Karpas-422 (cell line): ENCODE measurements at regions not wholly inside any gene's neighbourhood (a gene's known extent, or its start where the extent isn't known, plus 50 kb on each side); places are given as distances from the start of the nearest gene placed in this dataset.
"Not testable (repeated sequence)": the region's sequence is repeated elsewhere in the genome, so short reads cannot be mapped to it uniquely, and the experiment has no call there.

ENCODE experiments used
- DNase-seq: peaks from one replicate; pipeline ENCODE4 v3.0.0-alpha.2; 2015
- H2AFZ ChIP-seq: fragments of 200-600 bp; sonication (generic); 2 replicates; pipeline ENCODE4 v1.6.1; 2014; ENCODE audit warnings: antibody characterized with exemption, low read length, mixed read lengths
- H3K27ac ChIP-seq: fragments of 200-600 bp; sonication (generic); 2 replicates; pipeline ENCODE4 v1.5.1; 2014; ENCODE audit warnings: mild to moderate bottlenecking, low read length, moderate library complexity
- H3K27me3 ChIP-seq: fragments of 200-600 bp; sonication (generic); 2 replicates; pipeline ENCODE4 v1.6.1; 2014; ENCODE audit warnings: low read length, mixed read lengths
- H3K36me3 ChIP-seq: fragments of 200-600 bp; sonication (generic); 2 replicates; pipeline ENCODE4 v1.6.1; 2014; ENCODE audit warnings: low read length, mixed read lengths; ENCODE audit not compliant: insufficient read depth
- H3K4me1 ChIP-seq: fragments of 200-600 bp; sonication (generic); 2 replicates; pipeline ENCODE4 v1.6.1; 2014; ENCODE audit warnings: mild to moderate bottlenecking, low read length, mixed read lengths
- H3K4me2 ChIP-seq: fragments of 200-600 bp; sonication (generic); 2 replicates; pipeline ENCODE4 v1.6.1; 2014; ENCODE audit warnings: low read length, low read depth, mild to moderate bottlenecking; ENCODE audit not compliant: poor library complexity, severe bottlenecking
- H3K4me3 ChIP-seq: fragments of 200-600 bp; sonication (generic); 2 replicates; pipeline ENCODE4 v1.5.1; 2014; ENCODE audit warnings: mild to moderate bottlenecking, antibody characterized with exemption, low read length, mixed read lengths
- H3K79me2 ChIP-seq: fragments of 200-600 bp; sonication (generic); 2 replicates; pipeline ENCODE4 v1.6.1; 2014; ENCODE audit warnings: mild to moderate bottlenecking, low read length, mixed read lengths
- H3K9ac ChIP-seq: fragments of 200-600 bp; sonication (generic); 2 replicates; pipeline ENCODE4 v1.6.0; 2014; ENCODE audit warnings: low read length
- H3K9me2 ChIP-seq: fragments of 200-600 bp; sonication (generic), shearing (Covaris generic); replicated peaks from 2 replicates; pipeline ENCODE4 v1.6.0; 2014; ENCODE audit warnings: mild to moderate bottlenecking, low read length, moderate library complexity; ENCODE audit not compliant: insufficient read depth
- H3K9me3 ChIP-seq: fragments of 300-700, 200-600 bp; sonication (generic); 2 replicates; pipeline ENCODE4 v1.6.1; 2014; ENCODE audit warnings: low read length, mixed read lengths
- H4K20me1 ChIP-seq: fragments of 200-600 bp; sonication (generic); 2 replicates; pipeline ENCODE4 v1.6.1; 2014; ENCODE audit warnings: mild to moderate bottlenecking, antibody characterized with exemption, low read length, low read depth; ENCODE audit not compliant: insufficient read depth

DNA sequence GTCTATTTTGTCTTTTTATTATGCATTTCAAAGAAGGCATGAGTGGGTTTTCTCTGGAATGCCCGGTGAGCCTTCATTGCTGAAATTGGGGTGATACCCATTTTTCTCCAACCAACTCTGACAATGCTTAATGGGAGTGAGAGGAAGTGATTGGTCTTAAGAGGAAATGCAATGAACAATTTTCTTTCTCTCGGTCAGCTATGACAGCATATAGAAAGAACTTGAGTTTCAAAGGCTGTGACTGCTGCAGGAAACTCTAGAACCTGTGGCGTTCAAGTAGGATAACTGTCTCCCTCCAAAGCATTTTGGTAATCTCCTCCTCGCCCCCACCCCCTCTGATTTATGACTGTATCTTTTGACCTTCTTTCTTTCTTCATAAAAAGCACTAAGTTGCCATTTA, 155.9 kb downstream of the LYPLAL1 start:
- H2AFZ ChIP-seq, result no peak overlapping the region
- H3K4me2 ChIP-seq, result no peak overlapping the region
- no peak overlapping the region for H3K9ac ChIP-seq
- no peaks in the 10 kb centered on the region for H3K9me3 ChIP-seq
- no peaks in the 10 kb centered on the region for H3K4me1 ChIP-seq
- no peaks in the 10 kb centered on the region for H4K20me1 ChIP-seq
- no peaks in the 10 kb centered on the region for H3K79me2 ChIP-seq
- DNase-seq, result no peak
- no peaks in the 10 kb centered on the region for H3K9me2 ChIP-seq
- no peaks in the 10 kb centered on the region for H3K27me3 ChIP-seq
- H3K27ac ChIP-seq, result no peak overlapping the region
- H3K4me3 ChIP-seq, result no peak overlapping the region
- no peaks in the 10 kb centered on the region for H3K36me3 ChIP-seq

DNA sequence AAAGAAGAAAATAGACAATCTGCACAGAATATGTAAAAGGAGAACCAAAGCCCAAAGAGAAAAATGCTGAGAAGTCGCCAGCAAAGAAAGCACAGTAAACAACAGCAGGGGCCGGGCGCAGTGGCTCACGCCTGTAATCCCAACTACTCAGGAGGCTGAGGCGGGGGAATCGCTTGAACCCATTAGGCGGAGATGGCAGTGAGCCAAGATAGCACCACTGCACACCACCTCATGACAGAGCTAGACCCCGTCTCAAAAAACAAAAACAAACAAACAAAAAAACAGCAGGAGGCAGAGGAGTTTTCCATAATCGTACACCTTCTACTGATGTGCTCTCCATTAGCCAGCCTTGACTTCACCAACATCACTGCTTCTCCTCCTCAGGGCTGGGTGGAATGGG, 153.2 kb downstream of the LYPLAL1 start:
- H4K20me1 ChIP-seq, result 0 out of 2 replicates have a peak, but pooled peaks cover 4% of the 10 kb centered on the region
- H3K36me3 ChIP-seq, result no peaks in the 10 kb centered on the region
- H2AFZ ChIP-seq, result no peak overlapping the region
- H3K4me1 ChIP-seq, result no peaks in the 10 kb centered on the region
- H3K9ac ChIP-seq, result no peak overlapping the region
- H3K27me3 ChIP-seq, result no peaks in the 10 kb centered on the region
- no peak overlapping the region for H3K4me3 ChIP-seq
- H3K27ac ChIP-seq, result no peak overlapping the region
- H3K4me2 ChIP-seq, result no peak overlapping the region
- no peaks in the 10 kb centered on the region for H3K9me3 ChIP-seq
- no peaks in the 10 kb centered on the region for H3K79me2 ChIP-seq
- no peaks in the 10 kb centered on the region for H3K9me2 ChIP-seq
- no peak for DNase-seq

DNA sequence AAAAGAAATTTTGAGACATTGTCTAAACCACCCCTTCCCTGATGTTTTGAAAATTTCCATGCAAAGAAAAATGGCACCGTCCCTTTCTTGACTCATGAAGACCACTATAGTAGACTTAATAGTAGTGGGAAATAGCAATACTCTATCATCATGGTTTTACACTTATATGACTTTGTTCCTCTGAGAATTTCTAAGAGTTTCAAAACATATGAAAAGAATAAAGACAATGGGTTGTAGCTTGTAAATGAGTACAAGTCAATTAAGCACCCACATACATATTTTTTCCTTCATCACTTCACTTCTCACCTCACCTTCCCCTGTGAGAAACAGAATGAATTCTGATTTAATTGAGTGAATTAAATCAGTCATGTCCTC, 151.7 kb downstream of the LYPLAL1 start:
- Histone ChIP-seq H3K9ac (no peak overlapping the region), H4K20me1 (0 out of 2 replicates have a peak, but pooled peaks cover 4% of the 10 kb centered on the region), H3K9me2 (no peaks in the 10 kb centered on the region), H3K79me2 (no peaks in the 10 kb centered on the region), H3K4me2 (no peak overlapping the region), H3K4me3 (no peak overlapping the region), H3K27ac (no peak overlapping the region), H3K4me1 (no peaks in the 10 kb centered on the region), H3K36me3 (no peaks in the 10 kb centered on the region), H3K27me3 (no peaks in the 10 kb centered on the region), H2AFZ (no peak overlapping the region), H3K9me3 (no peaks in the 10 kb centered on the region)
- DNase-seq, result no peak

DNA sequence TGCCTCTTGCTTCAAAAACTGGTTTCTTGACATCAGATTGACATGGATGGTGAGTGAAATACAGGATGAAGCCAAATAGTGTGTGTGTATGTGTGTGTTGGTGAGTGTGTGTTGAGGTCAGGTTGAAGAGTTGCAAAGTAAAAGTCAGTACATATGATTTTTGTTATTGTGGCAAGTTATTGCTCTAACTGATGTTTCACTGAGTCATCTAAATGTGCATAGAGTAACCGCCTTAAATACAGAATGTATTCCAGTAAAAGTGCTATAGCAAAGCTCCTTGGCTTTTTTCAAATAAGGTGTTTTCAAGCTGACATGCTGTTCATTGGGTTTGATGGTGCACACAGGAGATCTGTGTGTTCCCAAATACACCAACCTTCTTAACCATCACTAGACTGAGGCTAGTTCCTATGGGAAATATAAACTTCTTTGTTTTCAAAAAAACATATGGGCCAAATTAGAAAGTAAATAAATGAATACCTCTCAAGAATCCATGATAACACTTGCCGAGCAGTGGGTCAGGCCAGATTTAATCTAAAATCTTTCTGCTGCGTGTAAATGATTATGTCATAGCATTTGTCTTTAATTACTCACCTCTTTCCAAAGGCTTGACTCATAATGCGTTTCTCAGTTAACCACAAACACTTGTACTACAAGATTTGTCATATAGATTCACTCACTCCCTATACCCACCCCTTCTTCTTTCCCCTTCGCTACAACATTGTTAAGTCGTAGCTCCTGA, 151.1 kb downstream of the LYPLAL1 start:
- Histone ChIP-seq H3K4me2 (no peak overlapping the region), H3K9me2 (no peaks in the 10 kb centered on the region)

DNA sequence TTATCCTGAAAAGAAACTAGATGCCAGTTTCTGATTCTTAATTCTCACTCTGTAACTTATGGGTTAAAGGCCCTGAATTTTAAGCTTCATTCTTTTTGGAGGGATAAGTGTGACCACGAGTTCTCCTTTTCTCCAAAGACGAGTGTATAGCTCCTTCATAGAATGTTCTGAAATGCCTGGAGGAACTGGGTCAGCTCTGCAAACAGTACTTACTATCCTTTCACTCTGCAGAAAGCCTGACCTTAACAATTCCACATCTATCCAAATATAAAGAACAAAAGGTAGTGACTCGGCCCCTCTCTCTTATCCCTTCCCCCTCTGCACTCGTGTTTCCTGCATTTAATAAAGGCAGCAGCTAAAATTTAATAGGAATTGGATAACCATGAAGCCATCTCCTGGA, 150.5 kb downstream of the LYPLAL1 start:
- H3K4me3 ChIP-seq, result no peak overlapping the region
- DNase-seq, result no peak
- no peak overlapping the region for H3K4me2 ChIP-seq
- H4K20me1 ChIP-seq, result 0 out of 2 replicates have a peak, but pooled peaks cover 4% of the 10 kb centered on the region
- no peaks in the 10 kb centered on the region for H3K36me3 ChIP-seq
- no peaks in the 10 kb centered on the region for H3K9me3 ChIP-seq
- no peaks in the 10 kb centered on the region for H3K4me1 ChIP-seq
- no peak overlapping the region for H3K27ac ChIP-seq
- no peak overlapping the region for H2AFZ ChIP-seq
- H3K9me2 ChIP-seq, result no peaks in the 10 kb centered on the region
- H3K79me2 ChIP-seq, result no peaks in the 10 kb centered on the region
- no peak overlapping the region for H3K9ac ChIP-seq
- no peaks in the 10 kb centered on the region for H3K27me3 ChIP-seq

More for the DNA sequence above, 151.1 kb downstream of the LYPLAL1 start:
- Histone ChIP-seq H4K20me1 (0 out of 2 replicates have a peak, but pooled peaks cover 4% of the 10 kb centered on the region), H3K4me1 (no peaks in the 10 kb centered on the region), H2AFZ (no peak overlapping the region), H3K9me3 (no peaks in the 10 kb centered on the region), H3K27ac (no peak overlapping the region), H3K36me3 (no peaks in the 10 kb centered on the region), H3K4me3 (no peak overlapping the region), H3K79me2 (no peaks in the 10 kb centered on the region), H3K27me3 (no peaks in the 10 kb centered on the region), H3K9ac (no peak overlapping the region)
- DNase-seq, result no peak

DNA sequence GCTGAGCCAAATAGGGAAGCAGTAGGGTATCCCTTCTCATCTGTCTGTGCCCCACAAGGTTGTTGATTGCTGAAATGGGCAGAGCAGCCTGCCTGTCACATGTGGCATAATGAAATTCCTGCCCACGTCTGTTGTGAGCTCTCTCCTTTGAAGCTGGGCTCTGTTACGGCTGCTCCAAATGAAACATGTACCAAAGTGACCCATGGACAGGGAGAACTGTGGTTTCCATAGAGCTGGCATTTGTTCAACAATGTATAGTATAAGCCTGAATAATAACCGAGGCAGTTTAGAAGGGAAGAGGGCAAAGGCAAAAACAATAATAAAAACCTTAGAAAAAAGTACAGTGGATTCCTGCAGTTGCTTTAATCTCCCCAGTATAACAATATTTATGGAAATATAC, 149.7 kb downstream of the LYPLAL1 start:
- Histone ChIP-seq H2AFZ (no peak overlapping the region), H3K27me3 (no peaks in the 10 kb centered on the region), H3K9me3 (no peaks in the 10 kb centered on the region), H3K79me2 (no peaks in the 10 kb centered on the region), H4K20me1 (0 out of 2 replicates have a peak, but pooled peaks cover 4% of the 10 kb centered on the region), H3K4me2 (no peak overlapping the region), H3K27ac (no peak overlapping the region), H3K4me1 (no peaks in the 10 kb centered on the region), H3K4me3 (no peak overlapping the region), H3K9me2 (no peaks in the 10 kb centered on the region), H3K36me3 (no peaks in the 10 kb centered on the region), H3K9ac (no peak overlapping the region)
- DNase-seq, result no peak

DNA sequence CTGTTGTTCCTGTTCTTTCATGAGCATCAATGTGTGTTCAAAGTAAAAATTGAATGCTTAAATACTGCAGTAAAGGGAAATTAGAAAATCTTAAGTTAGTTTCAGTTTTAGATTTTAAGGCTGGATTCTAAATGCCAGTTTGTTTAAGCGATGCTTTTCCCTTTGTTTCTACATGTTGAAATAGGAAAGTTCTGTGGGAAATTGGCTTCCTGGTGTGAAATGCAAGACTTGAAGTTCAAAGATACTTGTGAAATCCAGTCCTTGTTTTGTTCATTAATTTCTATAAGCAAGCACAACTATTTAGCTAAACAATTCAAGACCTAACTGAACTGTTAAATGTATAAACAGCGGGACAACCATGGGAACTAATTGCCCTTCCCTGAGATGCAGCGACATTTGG, 149.1 kb downstream of the LYPLAL1 start:
- H3K4me3 ChIP-seq, result no peak overlapping the region
- no peak overlapping the region for H3K4me2 ChIP-seq
- no peak overlapping the region for H3K27ac ChIP-seq
- H4K20me1 ChIP-seq, result 0 out of 2 replicates have a peak, but pooled peaks cover 4% of the 10 kb centered on the region
- no peak overlapping the region for H3K9ac ChIP-seq
- H3K27me3 ChIP-seq, result no peaks in the 10 kb centered on the region
- no peaks in the 10 kb centered on the region for H3K9me2 ChIP-seq
- no peaks in the 10 kb centered on the region for H3K36me3 ChIP-seq
- H3K4me1 ChIP-seq, result no peaks in the 10 kb centered on the region
- H2AFZ ChIP-seq, result no peak overlapping the region
- no peaks in the 10 kb centered on the region for H3K79me2 ChIP-seq
- H3K9me3 ChIP-seq, result no peaks in the 10 kb centered on the region
- DNase-seq, result no peak

DNA sequence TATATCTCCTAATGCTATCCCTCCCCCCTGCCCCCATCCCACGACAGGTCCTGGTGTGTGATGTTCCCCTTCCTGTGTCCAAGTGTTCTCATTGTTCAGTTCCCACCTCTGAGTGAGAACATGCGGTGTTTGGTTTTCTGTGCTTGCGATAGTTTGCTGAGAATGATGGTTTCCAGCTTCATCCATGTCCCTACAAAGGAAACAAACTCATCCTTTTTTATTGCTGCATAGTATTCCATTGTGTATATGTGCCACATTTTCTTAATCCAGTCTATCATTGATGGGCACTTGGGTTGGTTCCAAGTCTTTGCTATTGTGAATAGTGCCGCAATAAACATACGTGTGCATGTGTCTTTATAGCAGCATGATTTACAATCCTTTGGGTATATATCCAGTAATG, 146.9 kb downstream of the LYPLAL1 start:
- H3K9ac ChIP-seq, H4K20me1 ChIP-seq, H3K9me3 ChIP-seq, DNase-seq, H2AFZ ChIP-seq, H3K4me2 ChIP-seq, H3K9me2 ChIP-seq, H3K27ac ChIP-seq, H3K27me3 ChIP-seq, H3K4me3 ChIP-seq, H3K79me2 ChIP-seq, H3K4me1 ChIP-seq, H3K36me3 ChIP-seq: not testable (repeated sequence)
